ENCODE measurements at regions not wholly inside any gene's neighbourhood (a gene's known extent, or its start where the extent isn't known, plus 50 kb on each side); places are given as distances from the start of the nearest gene placed in this dataset.

DNA sequence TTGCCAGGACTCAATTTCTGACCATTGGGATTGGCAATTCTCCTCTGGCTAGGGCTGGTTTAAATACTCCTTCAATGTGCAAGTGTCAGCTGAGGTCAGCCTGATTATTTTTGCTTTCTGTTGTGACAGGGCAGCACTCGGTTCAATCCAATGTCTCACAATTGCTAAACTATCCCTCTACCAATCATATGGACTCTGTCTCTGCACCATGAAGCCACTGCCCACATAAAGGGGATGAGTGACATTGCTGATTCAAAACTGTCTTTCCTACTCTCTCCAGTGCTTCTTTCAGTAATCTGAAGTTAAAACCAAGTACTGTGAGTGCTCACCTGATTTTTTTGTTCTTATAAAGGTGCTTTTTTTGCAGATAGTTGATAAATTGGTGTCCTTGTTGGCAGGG is 1030.7 kb downstream of the GLUD2 start:
- Histone ChIP-seq H3K4me3 (no peak overlapping the region), H3K36me3 (no peaks in the 10 kb centered on the region), H3K9me3 (no peaks in the 10 kb centered on the region), H3K27ac (no peak overlapping the region), H3K4me1 (no peaks in the 10 kb centered on the region), H3K27me3 (replicated peaks in 1 of 7) (no peaks in the 10 kb centered on the region)
- intact Hi-C loops (cut with DNase I; ENCODE audit: low total_unique reads): no loop called here
- TF ChIP-seq, protein P1, sequence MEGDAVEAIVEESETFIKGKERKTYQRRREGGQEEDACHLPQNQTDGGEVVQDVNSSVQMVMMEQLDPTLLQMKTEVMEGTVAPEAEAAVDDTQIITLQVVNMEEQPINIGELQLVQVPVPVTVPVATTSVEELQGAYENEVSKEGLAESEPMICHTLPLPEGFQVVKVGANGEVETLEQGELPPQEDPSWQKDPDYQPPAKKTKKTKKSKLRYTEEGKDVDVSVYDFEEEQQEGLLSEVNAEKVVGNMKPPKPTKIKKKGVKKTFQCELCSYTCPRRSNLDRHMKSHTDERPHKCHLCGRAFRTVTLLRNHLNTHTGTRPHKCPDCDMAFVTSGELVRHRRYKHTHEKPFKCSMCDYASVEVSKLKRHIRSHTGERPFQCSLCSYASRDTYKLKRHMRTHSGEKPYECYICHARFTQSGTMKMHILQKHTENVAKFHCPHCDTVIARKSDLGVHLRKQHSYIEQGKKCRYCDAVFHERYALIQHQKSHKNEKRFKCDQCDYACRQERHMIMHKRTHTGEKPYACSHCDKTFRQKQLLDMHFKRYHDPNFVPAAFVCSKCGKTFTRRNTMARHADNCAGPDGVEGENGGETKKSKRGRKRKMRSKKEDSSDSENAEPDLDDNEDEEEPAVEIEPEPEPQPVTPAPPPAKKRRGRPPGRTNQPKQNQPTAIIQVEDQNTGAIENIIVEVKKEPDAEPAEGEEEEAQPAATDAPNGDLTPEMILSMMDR (IDR thresholded peaks at IDR 0.05 in 8 of 11, conservative IDR thresholded peaks at IDR 0.05 in 3 of 11): no peak
- TF ChIP-seq POLR2A (IDR thresholded peaks at IDR 0.05): no peak
- no peak for TF ChIP-seq POLR2AphosphoS5 (IDR thresholded peaks at IDR 0.05)
- no peak for DNase-seq
- WGBS, 5 donors: 70 to 83% (median 72%) methylated on average over 1 of the region's 1 CpG

DNA sequence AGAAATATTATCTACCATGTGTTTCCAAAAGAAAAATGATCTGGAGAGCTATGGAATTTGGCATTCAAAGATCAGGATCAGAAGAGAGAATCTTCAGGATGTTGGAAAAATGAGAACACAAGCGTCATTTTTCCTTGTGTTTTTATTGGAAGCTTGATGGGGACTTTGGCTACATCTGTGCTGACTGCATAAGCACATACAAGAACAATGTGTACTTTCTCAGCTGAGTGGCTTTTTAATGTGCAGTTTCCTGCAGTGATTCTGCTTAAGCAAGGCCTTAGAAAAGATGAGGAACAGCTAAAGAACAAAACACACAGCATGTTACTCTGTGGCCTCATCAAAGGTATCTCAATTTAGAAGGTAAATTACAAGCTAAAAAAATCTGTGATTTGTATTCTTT is 1039.9 kb downstream of the GLUD2 start:
- peaks cover 0 to 3% (median 0%) of the 10 kb centered on the region in 8 donors for H3K9me3 ChIP-seq
- 0 to 2% (median 0%) methylated on average over 1 of the region's 1 CpG for WGBS, 5 donors
- H3K4me1 ChIP-seq: no peaks in the 10 kb centered on the region
- no peak overlapping the region for H3K4me3 ChIP-seq
- H3K27ac ChIP-seq: no peak overlapping the region
- no peaks in the 10 kb centered on the region for H3K27me3 ChIP-seq (replicated peaks in 1 of 7)
- intact Hi-C loops (cut with DNase I; ENCODE audit: low total_unique reads): no loop called here
- H3K36me3 ChIP-seq: no peaks in the 10 kb centered on the region
- DNase-seq: no peak
- TF ChIP-seq POLR2A (IDR thresholded peaks at IDR 0.05): no peak
- no peak for TF ChIP-seq POLR2AphosphoS5 (IDR thresholded peaks at IDR 0.05)
- TF ChIP-seq, protein P1 (IDR thresholded peaks at IDR 0.05 in 8 of 11, conservative IDR thresholded peaks at IDR 0.05 in 3 of 11): no peak

DNA sequence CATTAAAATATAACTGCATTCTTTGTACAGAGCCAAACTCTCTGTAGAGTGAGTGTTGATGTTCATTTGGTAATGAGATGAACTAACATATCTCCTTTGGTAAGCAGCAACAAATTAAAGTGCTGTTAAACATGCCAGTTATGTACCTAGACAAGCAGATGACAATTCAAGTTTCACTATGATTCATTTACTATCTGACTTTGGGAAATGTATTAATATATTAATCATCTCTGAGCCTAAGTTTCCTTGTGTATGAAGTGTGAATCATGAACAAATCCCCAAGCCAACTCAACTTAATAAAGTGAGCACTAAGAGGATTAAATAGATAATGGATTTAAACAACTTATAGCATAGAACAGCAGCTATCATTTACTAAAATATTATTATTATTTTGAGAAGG is 1044.2 kb downstream of the GLUD2 start:
- H3K4me3 ChIP-seq: no peak overlapping the region
- H3K27ac ChIP-seq: no peak overlapping the region
- no peaks in the 10 kb centered on the region for H3K36me3 ChIP-seq
- no peak for TF ChIP-seq POLR2A (IDR thresholded peaks at IDR 0.05)
- TF ChIP-seq, protein P1 (IDR thresholded peaks at IDR 0.05 in 8 of 11, conservative IDR thresholded peaks at IDR 0.05 in 3 of 11): no peak
- TF ChIP-seq POLR2AphosphoS5 (IDR thresholded peaks at IDR 0.05): no peak
- H3K27me3 ChIP-seq (replicated peaks in 1 of 7): no peaks in the 10 kb centered on the region
- peaks cover 0 to 13% (median 0%) of the 10 kb centered on the region in 8 donors for H3K9me3 ChIP-seq
- intact Hi-C loops (cut with DNase I; ENCODE audit: low total_unique reads): no loop called here
- no peak for DNase-seq
- no peaks in the 10 kb centered on the region for H3K4me1 ChIP-seq

DNA sequence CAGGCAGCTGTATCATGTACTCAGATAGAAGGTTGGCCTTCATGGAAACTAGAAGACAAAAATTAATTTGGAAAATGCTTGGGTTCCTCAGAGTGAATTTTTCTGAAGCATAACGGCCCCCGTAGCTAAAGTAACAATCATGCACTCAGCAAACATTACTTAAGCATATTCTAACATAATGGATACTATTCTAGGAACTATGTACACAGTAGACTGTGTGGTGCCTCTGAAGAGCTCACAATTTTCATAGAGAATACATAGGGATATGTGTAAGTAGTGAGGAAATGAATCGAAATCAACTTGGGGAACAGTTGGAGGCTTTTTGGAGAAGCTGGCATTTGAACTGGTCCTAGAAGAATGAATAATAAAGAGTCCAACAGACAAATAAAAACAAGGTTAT is 1045.0 kb downstream of the GLUD2 start:
- Histone ChIP-seq H3K36me3 (no peaks in the 10 kb centered on the region), H3K9me3 (peaks cover 0 to 21% (median 4%) of the 10 kb centered on the region in 8 donors), H3K4me1 (no peaks in the 10 kb centered on the region), H3K27me3 (replicated peaks in 1 of 7) (no peaks in the 10 kb centered on the region), H3K4me3 (no peak overlapping the region), H3K27ac (no peak overlapping the region)
- intact Hi-C loops (cut with DNase I; ENCODE audit: low total_unique reads): no loop called here
- no peak for DNase-seq
- 73 to 89% (median 79%) methylated on average over 3 of the region's 3 CpGs for WGBS, 5 donors
- TF ChIP-seq POLR2AphosphoS5 (IDR thresholded peaks at IDR 0.05) (no peak), POLR2A (IDR thresholded peaks at IDR 0.05) (no peak)
- TF ChIP-seq, protein P1 (IDR thresholded peaks at IDR 0.05 in 8 of 11, conservative IDR thresholded peaks at IDR 0.05 in 3 of 11): no peak

Data from spleen (tissue), 11 donors.